ENCODE measurements at regions not wholly inside any gene's neighbourhood (a gene's known extent, or its start where the extent isn't known, plus 50 kb on each side); places are given as distances from the start of the nearest gene placed in this dataset.

GRCh38 chrX:134174859-134175258 is 62.1 kb upstream of the CCDC160 start:
- Mint-ChIP-seq H3K9me3 (no peaks in the 10 kb centered on the region), H3K4me1 (ENCODE audit: low read depth) (no peaks in the 10 kb centered on the region), H3K27ac (no peak overlapping the region), H3K36me3 (ENCODE audit: low read depth) (no peaks in the 10 kb centered on the region), H3K4me3 (no peak overlapping the region), H3K27me3 (ENCODE audit: insufficient read depth) (peaks cover 13% of the 10 kb centered on the region; the same call in 1 of the 2 replicates)
- TF ChIP-seq CTCF (IDR thresholded peaks at IDR 0.05) = no peak
- DNase-seq = no peak

GRCh38 chrX:134177527-134177926 is 59.5 kb upstream of the CCDC160 start:
- DNase-seq = no peak
- Mint-ChIP-seq H3K27ac (no peak overlapping the region), H3K36me3 (ENCODE audit: low read depth) (no peaks in the 10 kb centered on the region), H3K4me1 (ENCODE audit: low read depth) (no peaks in the 10 kb centered on the region), H3K4me3 (no peak overlapping the region), H3K27me3 (ENCODE audit: insufficient read depth) (peaks cover 9% of the 10 kb centered on the region; the same call in 1 of the 2 replicates), H3K9me3 (no peaks in the 10 kb centered on the region)
- TF ChIP-seq CTCF (IDR thresholded peaks at IDR 0.05) = no peak

DNA sequence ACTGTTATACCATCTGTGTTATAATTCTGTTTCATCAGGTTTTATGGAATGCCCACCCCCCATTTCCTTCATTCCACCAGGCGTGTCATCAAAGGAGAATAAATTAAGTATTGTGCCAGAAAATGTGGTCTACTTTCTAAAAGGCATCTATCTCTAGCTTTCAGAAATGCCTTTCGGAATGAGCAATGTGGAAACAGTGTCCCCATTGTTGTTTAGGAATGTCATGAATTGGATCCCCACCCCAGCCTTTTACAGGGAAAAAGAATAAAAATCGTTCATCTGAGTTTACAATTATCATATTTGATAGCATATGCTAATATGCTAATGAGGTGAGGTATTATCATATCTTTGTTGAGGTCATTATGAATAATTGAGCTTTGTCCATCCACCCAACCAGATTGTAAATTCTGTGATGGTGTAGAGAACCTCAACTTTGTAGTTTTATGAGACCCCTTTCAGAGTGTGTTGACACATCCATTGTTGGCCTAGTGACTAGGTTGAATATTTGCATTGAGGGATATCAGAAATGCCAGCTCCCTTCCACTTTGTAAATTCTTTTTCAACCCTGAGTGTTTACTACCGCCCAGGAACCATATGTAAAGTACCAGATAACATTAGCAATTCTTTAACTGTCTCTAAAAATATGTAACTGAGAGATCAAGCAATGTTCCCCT is 56.2 kb upstream of the CCDC160 start:
- TF ChIP-seq CTCF (IDR thresholded peaks at IDR 0.05) = no peak
- no peaks in the 10 kb centered on the region for H3K9me3 Mint-ChIP-seq
- no peaks in the 10 kb centered on the region for H3K27me3 Mint-ChIP-seq (ENCODE audit: insufficient read depth)
- H3K36me3 Mint-ChIP-seq (ENCODE audit: low read depth) = no peaks in the 10 kb centered on the region
- DNase-seq = no peak
- no peaks in the 10 kb centered on the region for H3K4me1 Mint-ChIP-seq (ENCODE audit: low read depth)
- no peak overlapping the region for H3K27ac Mint-ChIP-seq
- H3K4me3 Mint-ChIP-seq = no peak overlapping the region

- TF ChIP-seq CTCF (IDR thresholded peaks at IDR 0.05) = no peak
- Mint-ChIP-seq H3K4me1 (ENCODE audit: low read depth) (no peaks in the 10 kb centered on the region), H3K9me3 (no peaks in the 10 kb centered on the region), H3K27me3 (ENCODE audit: insufficient read depth) (no peaks in the 10 kb centered on the region), H3K4me3 (no peak overlapping the region), H3K27ac (no peak overlapping the region), H3K36me3 (ENCODE audit: low read depth) (no peaks in the 10 kb centered on the region)
- no peak for DNase-seq
Measured at GRCh38 chrX:134181275-134181660, 55.7 kb upstream of the CCDC160 start.

DNA sequence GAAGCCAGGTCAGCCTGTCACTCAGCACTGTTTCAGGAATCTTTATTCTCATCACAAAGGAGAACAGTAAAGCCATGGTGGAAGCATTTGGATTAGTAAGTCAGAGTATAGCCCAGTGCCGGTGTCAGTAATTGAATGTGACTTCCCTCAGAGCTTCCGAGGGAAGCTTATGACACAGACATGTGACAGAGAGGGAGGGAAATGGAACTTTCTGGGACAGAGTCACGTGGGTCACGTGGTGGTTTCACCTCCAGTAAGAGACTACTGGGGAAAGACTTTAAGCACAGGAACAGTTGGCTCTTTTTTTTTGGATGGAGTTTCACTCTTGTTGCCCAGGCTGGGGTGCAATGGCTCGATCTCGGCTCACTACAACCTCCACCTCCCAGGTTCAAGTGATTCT is 53.3 kb upstream of the CCDC160 start:
- no peak overlapping the region for H3K4me3 Mint-ChIP-seq
- no peaks in the 10 kb centered on the region for H3K9me3 Mint-ChIP-seq
- H3K27me3 Mint-ChIP-seq (ENCODE audit: insufficient read depth) = no peaks in the 10 kb centered on the region
- no peak for DNase-seq
- no peak overlapping the region for H3K27ac Mint-ChIP-seq
- no peaks in the 10 kb centered on the region for H3K36me3 Mint-ChIP-seq (ENCODE audit: low read depth)
- H3K4me1 Mint-ChIP-seq (ENCODE audit: low read depth) = no peaks in the 10 kb centered on the region
- no peak for TF ChIP-seq CTCF (IDR thresholded peaks at IDR 0.05)

- H3K27ac Mint-ChIP-seq = no peak overlapping the region
- H3K4me3 Mint-ChIP-seq = no peak overlapping the region
- no peaks in the 10 kb centered on the region for H3K9me3 Mint-ChIP-seq
- DNase-seq = no peak
- TF ChIP-seq CTCF (IDR thresholded peaks at IDR 0.05) = no peak
- no peaks in the 10 kb centered on the region for H3K27me3 Mint-ChIP-seq (ENCODE audit: insufficient read depth)
- H3K4me1 Mint-ChIP-seq (ENCODE audit: low read depth) = no peaks in the 10 kb centered on the region
- H3K36me3 Mint-ChIP-seq (ENCODE audit: low read depth) = no peaks in the 10 kb centered on the region
Measured at GRCh38 chrX:134184936-134185335, 52.0 kb upstream of the CCDC160 start.
